Pancreas (tissue), 10 donors: ENCODE measurements at regions not wholly inside any gene's neighbourhood (a gene's known extent, or its start where the extent isn't known, plus 50 kb on each side); places are given as distances from the start of the nearest gene placed in this dataset.
A peak's percentile ranks its signal among the peaks of the same experiment; 100 is the strongest.

Experiments used
- ATAC-seq, 4 donors: fragments of 200-7000 bp; cut with Tn5 transposase; one replicate each; pipeline versions ENCODE4 v1.8.0 to v1.9.1; 2020; ENCODE audit warnings: mild to moderate bottlenecking in 4 of 4, moderate library complexity in 4 of 4
- DNase-seq, 6 donors: peaks; one replicate each; pipeline ENCODE4 v3.0.0-alpha.2; 2020
- FAIRE-seq: peaks from 2 replicates; lab custom pipeline; 2012; peaks lifted over from hg19 to GRCh38; lab: Jason Lieb, UNC
- H3K27ac ChIP-seq, 4 donors: fragments of 200-600 bp; sonication (generic); 1 replicate in 3 of 4; 2 replicates in 1 of 4; pipeline versions ENCODE4 v1.5.0 to v1.8.0; 2020
- H3K27me3 ChIP-seq, 4 donors: fragments of 200-600 bp; one replicate each; pipeline ENCODE4 v1.8.0; 2021
- H3K36me3 ChIP-seq, 3 donors: fragments of 200-600 bp; sonication (generic) in 1 of 3; one replicate each; pipeline versions ENCODE4 v1.5.0 to v1.8.0; 2020 to 2021
- H3K4me1 ChIP-seq, 3 donors: fragments of 200-600 bp; one replicate each; pipeline ENCODE4 v1.8.0; 2021
- H3K4me3 ChIP-seq, 4 donors: fragments of 200-600 bp; sonication (generic) in 2 of 4; one replicate each; pipeline versions ENCODE4 v1.5.0 to v1.8.0; 2020 to 2021
- H3K9me3 ChIP-seq, 4 donors: fragments of 200-600 bp; one replicate each; pipeline ENCODE4 v1.8.0; 2021
- CTCF ChIP-seq, 4 donors: fragments of 200-600 bp; sonication (generic) in 3 of 4; IDR thresholded peaks; one replicate each; pipeline versions ENCODE4 v1.5.0 to v1.8.0; 2021; ENCODE audit warnings: antibody characterized with exemption in 4 of 4
- WGBS, 2 donors: extraction: QIAGEN DNeasy Blood & Tissue Kit; methylation state at CpG; one replicate each; pipeline ENCODE4 v1.1.7; 2013; 5-methylcytosine and 5-hydroxymethylcytosine counted together
- intact Hi-C, 3 donors: fragments of 100-400 bp; cut with DNase I; formaldehyde crosslinking; loops; one replicate each; pipeline versions ENCODE4 v1.11.1 to v1.14.2; 2022
- donor health status: healthy with polysubstance abuse.
- donor health status: DM: no; HTN: no; CAD: no; lungs with moderate emphysema.
- donor health status: DM: no; HTN: no; CAD: no.
- donor health status: control.
- donor health status: control.
- donor health status: Bipolar disorder and iron deficiency.
- donor health status: DM: yes; HTN: yes; CAD: no.
- donor health status: DM: no; HTN: no; CAD: no.
- donor health status: DM: no; HTN: no; CAD: no.
- donor health status: DM: yes; HTN: yes; CAD: no.

GRCh38 chr2:144686518-144687215, 166.7 kb upstream of the ZEB2 start:
- Histone ChIP-seq H3K36me3 (no peaks in the 10 kb centered on the region), H3K4me1 (no peaks in the 10 kb centered on the region), H3K27ac (peak overlapping the region in 1 of 4 donors; percentile 33), H3K27me3 (no peaks in the 10 kb centered on the region), H3K9me3 (no peaks in the 10 kb centered on the region), H3K4me3 (no peak overlapping the region)
- FAIRE-seq (no peak), DNase-seq (no peak), ATAC-seq (peak in 2 of 4 donors; percentile 29 to 69)
- intact Hi-C loops = no loop called here
- no peak for TF ChIP-seq CTCF (IDR thresholded peaks at IDR 0.05)
- 78 to 86% methylated on average over 2 of the region's 2 CpGs for WGBS, 2 donors

- FAIRE-seq = no peak
- WGBS, 2 donors = 78 to 89% methylated on average over 3 of the region's 3 CpGs
Observed at GRCh38 chr2:144683966-144684365, 164.0 kb upstream of the ZEB2 start.

GRCh38 chr2:144683107-144683753, 163.3 kb upstream of the ZEB2 start:
- DNase-seq (no peak), FAIRE-seq (no peak), ATAC-seq (no peak)
- no peaks in the 10 kb centered on the region for H3K36me3 ChIP-seq
- no peaks in the 10 kb centered on the region for H3K27me3 ChIP-seq
- intact Hi-C loops = no loop called here
- no peaks in the 10 kb centered on the region for H3K9me3 ChIP-seq
- 68 to 76% methylated on average over 6 of the region's 6 CpGs for WGBS, 2 donors
- no peak overlapping the region for H3K27ac ChIP-seq
- TF ChIP-seq CTCF (IDR thresholded peaks at IDR 0.05) = no peak
- no peak overlapping the region for H3K4me3 ChIP-seq
- H3K4me1 ChIP-seq = no peaks in the 10 kb centered on the region

More at GRCh38 chr2:144683966-144684365, 164.0 kb upstream of the ZEB2 start:
- Histone ChIP-seq H3K4me1 (no peaks in the 10 kb centered on the region), H3K9me3 (no peaks in the 10 kb centered on the region), H3K4me3 (no peak overlapping the region), H3K27me3 (no peaks in the 10 kb centered on the region), H3K27ac (no peak overlapping the region), H3K36me3 (no peaks in the 10 kb centered on the region)
- DNase-seq (no peak), ATAC-seq (no peak)
- TF ChIP-seq CTCF (IDR thresholded peaks at IDR 0.05) = no peak
- intact Hi-C loops = no loop called here

GRCh38 chr2:144682248-144682647, 162.3 kb upstream of the ZEB2 start:
- no peaks in the 10 kb centered on the region for H3K27me3 ChIP-seq
- intact Hi-C loops = no loop called here
- H3K36me3 ChIP-seq = no peaks in the 10 kb centered on the region
- 70 to 76% methylated on average over 4 of the region's 4 CpGs for WGBS, 2 donors
- no peak overlapping the region for H3K27ac ChIP-seq
- H3K9me3 ChIP-seq = no peaks in the 10 kb centered on the region
- TF ChIP-seq CTCF (IDR thresholded peaks at IDR 0.05) = no peak
- no peak for FAIRE-seq
- no peak overlapping the region for H3K4me3 ChIP-seq
- DNase-seq = no peak
- no peaks in the 10 kb centered on the region for H3K4me1 ChIP-seq
- no peak for ATAC-seq

GRCh38 chr2:144681389-144681788, 161.5 kb upstream of the ZEB2 start:
- ATAC-seq (no peak), DNase-seq (no peak), FAIRE-seq (no peak)
- H3K9me3 ChIP-seq = no peaks in the 10 kb centered on the region
- H3K27me3 ChIP-seq = peaks cover 0 to 4% (median 0%) of the 10 kb centered on the region in 4 donors
- no peaks in the 10 kb centered on the region for H3K4me1 ChIP-seq
- H3K4me3 ChIP-seq = no peak overlapping the region
- intact Hi-C loops = no loop called here
- H3K27ac ChIP-seq = no peak overlapping the region
- no peak for TF ChIP-seq CTCF (IDR thresholded peaks at IDR 0.05)
- H3K36me3 ChIP-seq = no peaks in the 10 kb centered on the region
